AG09319 (cell line): ENCODE measurements at regions not wholly inside any gene's neighbourhood (a gene's known extent, or its start where the extent isn't known, plus 50 kb on each side); places are given as distances from the start of the nearest gene placed in this dataset.
A peak's percentile ranks its signal among the peaks of the same experiment; 100 is the strongest.

ENCODE experiments used
- DNase-seq: peaks from one replicate; pipeline ENCODE4 v3.0.0-alpha.2; 2010; ENCODE audit warnings: low read depth; ENCODE audit errors: extremely low read depth
- TF ChIP-seq, protein P1 (sequence below): IDR thresholded peaks from 2 replicates; pipeline ENCODE4 v1.5.1; 2011; ENCODE audit warnings: low read depth, mild to moderate bottlenecking, inconsistent platforms, low read length, moderate library complexity

DNA sequence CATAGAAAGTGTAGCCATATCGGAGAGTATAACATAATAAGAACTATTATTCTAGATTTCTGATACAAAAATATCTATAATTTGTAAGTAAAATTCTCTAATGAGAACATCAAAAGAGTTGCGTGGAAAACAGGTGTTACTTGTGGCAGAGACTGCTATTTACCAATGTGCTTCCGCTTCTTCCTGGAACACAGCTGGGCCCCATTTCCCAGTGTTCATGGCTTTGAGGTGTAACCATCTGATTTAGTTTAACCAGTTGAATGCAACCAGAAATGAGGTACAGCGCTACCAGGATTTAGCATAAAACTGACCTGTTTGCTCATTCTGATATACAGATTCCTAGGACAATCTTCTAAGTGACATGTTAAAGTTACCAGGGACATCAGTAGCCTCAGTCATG, 1055.2 kb downstream of the IGSF11 start:
- TF ChIP-seq, protein P1, sequence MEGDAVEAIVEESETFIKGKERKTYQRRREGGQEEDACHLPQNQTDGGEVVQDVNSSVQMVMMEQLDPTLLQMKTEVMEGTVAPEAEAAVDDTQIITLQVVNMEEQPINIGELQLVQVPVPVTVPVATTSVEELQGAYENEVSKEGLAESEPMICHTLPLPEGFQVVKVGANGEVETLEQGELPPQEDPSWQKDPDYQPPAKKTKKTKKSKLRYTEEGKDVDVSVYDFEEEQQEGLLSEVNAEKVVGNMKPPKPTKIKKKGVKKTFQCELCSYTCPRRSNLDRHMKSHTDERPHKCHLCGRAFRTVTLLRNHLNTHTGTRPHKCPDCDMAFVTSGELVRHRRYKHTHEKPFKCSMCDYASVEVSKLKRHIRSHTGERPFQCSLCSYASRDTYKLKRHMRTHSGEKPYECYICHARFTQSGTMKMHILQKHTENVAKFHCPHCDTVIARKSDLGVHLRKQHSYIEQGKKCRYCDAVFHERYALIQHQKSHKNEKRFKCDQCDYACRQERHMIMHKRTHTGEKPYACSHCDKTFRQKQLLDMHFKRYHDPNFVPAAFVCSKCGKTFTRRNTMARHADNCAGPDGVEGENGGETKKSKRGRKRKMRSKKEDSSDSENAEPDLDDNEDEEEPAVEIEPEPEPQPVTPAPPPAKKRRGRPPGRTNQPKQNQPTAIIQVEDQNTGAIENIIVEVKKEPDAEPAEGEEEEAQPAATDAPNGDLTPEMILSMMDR: no peak
- DNase-seq: no peak

DNA sequence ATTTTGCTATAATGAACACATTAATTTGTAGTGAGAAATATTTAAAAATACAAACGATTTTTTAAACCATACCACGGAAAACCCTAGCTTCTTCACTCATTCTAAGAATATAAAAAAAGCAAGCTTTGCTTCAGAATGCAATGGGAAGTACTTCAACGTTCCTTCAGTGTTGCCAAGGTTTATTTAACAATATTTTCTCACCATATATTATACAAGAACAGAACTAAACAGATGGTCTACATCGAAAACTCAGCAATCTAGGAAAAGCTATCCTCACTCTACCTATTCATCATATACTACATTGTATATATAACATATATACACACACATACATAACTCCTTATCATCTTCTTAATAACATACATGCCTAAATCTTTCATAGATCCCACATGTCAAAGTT, 1047.4 kb downstream of the IGSF11 start:
- no peak for DNase-seq
- TF ChIP-seq, protein P1: no peak

- DNase-seq: no peak
- TF ChIP-seq, protein P1: no peak
These were observed 1044.7 kb downstream of the IGSF11 start for GRCh38 chr3:117989982-117990381.

DNA sequence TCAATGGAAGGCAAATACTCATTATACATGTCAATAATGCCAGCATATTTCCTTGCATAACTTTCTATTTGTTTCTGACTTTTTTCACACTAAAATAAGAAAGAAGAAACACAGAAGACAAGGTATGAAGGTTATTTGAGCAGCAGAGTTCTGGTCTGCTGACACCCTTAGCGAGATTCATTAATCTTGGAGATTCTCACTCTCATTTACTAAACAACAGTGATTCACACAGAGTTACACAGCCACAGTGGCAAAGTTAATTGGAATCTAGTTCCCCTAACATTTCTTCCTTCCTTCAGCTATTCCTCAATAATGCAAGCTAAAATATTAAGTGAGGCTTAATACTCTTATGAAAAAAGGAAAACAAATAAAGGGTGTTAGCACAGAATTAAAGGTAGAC, 1044.0 kb downstream of the IGSF11 start:
- TF ChIP-seq, protein P1: no peak
- no peak for DNase-seq

DNA sequence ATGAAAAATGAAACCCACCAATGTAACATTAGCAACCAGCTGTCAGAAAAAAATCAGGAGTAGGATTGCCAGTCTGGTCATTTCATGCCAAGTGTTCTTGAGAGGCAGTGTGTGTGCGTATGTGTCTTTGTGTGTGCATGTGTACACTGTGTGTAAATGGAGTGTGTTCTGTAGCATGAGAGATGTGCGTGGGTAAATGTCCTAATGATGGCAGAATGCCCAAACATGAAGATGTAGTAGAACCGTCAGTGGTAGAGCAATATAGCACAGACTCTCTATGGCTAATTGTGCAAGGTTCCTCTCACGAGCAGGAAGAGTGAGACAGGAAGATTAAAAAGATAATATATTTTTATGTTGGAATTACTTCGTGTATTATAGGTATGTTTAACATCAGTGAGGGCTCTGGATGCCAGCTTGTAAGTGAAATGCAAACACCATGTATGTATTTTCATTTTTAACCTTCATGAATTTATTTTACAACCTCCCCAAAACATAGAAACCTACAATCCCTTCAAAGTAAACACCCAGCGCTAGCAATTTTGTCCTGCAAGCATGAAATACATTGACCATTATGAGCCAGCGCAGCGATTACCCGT, 1038.7 kb downstream of the IGSF11 start:
- no peak for DNase-seq
- TF ChIP-seq, protein P1: no peak

GRCh38 chr3:117997201-117998049, 1037.2 kb downstream of the IGSF11 start:
- DNase-seq: peak; percentile 57
- TF ChIP-seq, protein P1: peak; percentile 97

GRCh38 chr3:117998071-117998470, 1036.6 kb downstream of the IGSF11 start:
- DNase-seq: no peak
- TF ChIP-seq, protein P1: no peak
